Osteocyte (in vitro differentiated cells): ENCODE measurements at regions not wholly inside any gene's neighbourhood (a gene's known extent, or its start where the extent isn't known, plus 50 kb on each side); places are given as distances from the start of the nearest gene placed in this dataset.
A peak's percentile ranks its signal among the peaks of the same experiment; 100 is the strongest.

Experiments used
- DNase-seq: peaks from one replicate; pipeline ENCODE4 v3.0.0; 2021; ENCODE audit warnings: mixed read lengths; ENCODE audit not compliant: unreplicated experiment; ENCODE audit errors: extremely low spot score
- H3K27ac Mint-ChIP-seq: one replicate; pipeline ENCODE4 v1.8.0; 2021; ENCODE audit warnings: mild to moderate bottlenecking, mixed read lengths; ENCODE audit not compliant: unreplicated experiment
- H3K27me3 Mint-ChIP-seq: one replicate; pipeline ENCODE4 v1.8.0; 2021; ENCODE audit warnings: mixed read lengths; ENCODE audit not compliant: unreplicated experiment
- H3K36me3 Mint-ChIP-seq: one replicate; pipeline ENCODE4 v1.8.0; 2021; ENCODE audit warnings: mixed read lengths; ENCODE audit not compliant: unreplicated experiment
- H3K4me1 Mint-ChIP-seq: one replicate; pipeline ENCODE4 v1.8.0; 2021; ENCODE audit warnings: mixed read lengths; ENCODE audit not compliant: unreplicated experiment
- H3K4me3 Mint-ChIP-seq: one replicate; pipeline ENCODE4 v1.8.0; 2021; ENCODE audit warnings: mild to moderate bottlenecking, moderate library complexity, mixed read lengths; ENCODE audit not compliant: unreplicated experiment
- H3K9me3 Mint-ChIP-seq: one replicate; pipeline ENCODE4 v1.8.0; 2021; ENCODE audit warnings: mixed read lengths; ENCODE audit not compliant: unreplicated experiment
- TF ChIP-seq, protein P1 (sequence below): fragments of 200-600 bp; sonication (generic); IDR thresholded peaks from 2 replicates; pipeline ENCODE4 v1.5.0; 2021; ENCODE audit warnings: antibody characterized with exemption, mild to moderate bottlenecking, moderate library complexity

DNA sequence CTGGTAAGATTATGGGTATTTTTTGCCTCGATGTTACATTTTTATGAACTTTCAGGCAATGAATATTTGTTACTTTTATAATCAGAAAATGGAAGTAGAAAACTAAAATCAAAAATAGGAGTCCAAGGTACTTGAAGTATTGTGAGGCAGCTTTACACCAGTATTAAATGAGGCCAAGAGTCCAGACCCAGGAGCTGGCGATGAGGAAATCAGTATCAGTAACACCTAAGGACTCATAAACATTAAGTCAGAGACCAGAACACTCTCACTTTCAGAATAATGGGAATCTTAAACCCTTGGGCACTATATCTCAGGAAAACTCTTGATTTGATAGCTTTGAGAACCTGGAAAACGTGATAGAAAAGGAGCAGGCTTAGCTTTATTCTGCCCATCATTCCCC lies 208.8 kb downstream of the GXYLT1 start:
- TF ChIP-seq, protein P1, sequence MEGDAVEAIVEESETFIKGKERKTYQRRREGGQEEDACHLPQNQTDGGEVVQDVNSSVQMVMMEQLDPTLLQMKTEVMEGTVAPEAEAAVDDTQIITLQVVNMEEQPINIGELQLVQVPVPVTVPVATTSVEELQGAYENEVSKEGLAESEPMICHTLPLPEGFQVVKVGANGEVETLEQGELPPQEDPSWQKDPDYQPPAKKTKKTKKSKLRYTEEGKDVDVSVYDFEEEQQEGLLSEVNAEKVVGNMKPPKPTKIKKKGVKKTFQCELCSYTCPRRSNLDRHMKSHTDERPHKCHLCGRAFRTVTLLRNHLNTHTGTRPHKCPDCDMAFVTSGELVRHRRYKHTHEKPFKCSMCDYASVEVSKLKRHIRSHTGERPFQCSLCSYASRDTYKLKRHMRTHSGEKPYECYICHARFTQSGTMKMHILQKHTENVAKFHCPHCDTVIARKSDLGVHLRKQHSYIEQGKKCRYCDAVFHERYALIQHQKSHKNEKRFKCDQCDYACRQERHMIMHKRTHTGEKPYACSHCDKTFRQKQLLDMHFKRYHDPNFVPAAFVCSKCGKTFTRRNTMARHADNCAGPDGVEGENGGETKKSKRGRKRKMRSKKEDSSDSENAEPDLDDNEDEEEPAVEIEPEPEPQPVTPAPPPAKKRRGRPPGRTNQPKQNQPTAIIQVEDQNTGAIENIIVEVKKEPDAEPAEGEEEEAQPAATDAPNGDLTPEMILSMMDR: no peak
- H3K27ac Mint-ChIP-seq: no peak overlapping the region
- no peaks in the 10 kb centered on the region for H3K36me3 Mint-ChIP-seq
- no peaks in the 10 kb centered on the region for H3K9me3 Mint-ChIP-seq
- H3K27me3 Mint-ChIP-seq: peaks cover 17% of the 10 kb centered on the region
- H3K4me3 Mint-ChIP-seq: no peak overlapping the region
- DNase-seq: no peak
- peaks cover 5% of the 10 kb centered on the region for H3K4me1 Mint-ChIP-seq

DNA sequence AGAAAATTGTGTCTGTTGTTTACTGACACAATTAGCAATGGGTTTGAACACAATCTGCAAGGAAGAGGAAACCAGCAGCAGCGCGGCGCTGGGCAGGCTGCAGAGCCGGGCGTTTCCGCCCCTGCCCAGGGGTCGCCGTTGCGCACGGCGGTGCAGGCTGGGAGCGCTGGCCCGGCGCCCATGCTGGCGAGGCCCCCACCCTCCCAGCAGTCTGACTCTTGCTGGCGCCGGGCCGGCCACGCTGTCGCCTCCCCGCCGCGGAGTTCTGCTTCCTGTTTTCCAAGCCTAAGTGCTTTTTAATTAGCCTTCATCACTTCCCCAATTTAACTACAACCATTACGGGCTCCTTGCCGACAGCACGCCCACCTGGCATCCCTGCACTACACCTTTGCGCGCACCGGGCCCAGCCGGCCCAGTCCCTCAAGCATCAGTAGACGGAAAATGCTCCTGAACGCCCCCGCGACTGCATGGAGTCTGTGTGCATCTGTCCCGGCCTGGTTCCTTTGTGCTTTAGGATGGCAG lies 212.1 kb downstream of the GXYLT1 start:
- peak overlapping the region; percentile 50 for H3K27ac Mint-ChIP-seq
- peaks cover 11% of the 10 kb centered on the region for H3K27me3 Mint-ChIP-seq
- TF ChIP-seq, protein P1: peak; percentile 12
- no peaks in the 10 kb centered on the region for H3K36me3 Mint-ChIP-seq
- H3K9me3 Mint-ChIP-seq: no peaks in the 10 kb centered on the region
- DNase-seq: no peak
- H3K4me3 Mint-ChIP-seq: peak overlapping the region; percentile 86
- peaks cover 5% of the 10 kb centered on the region for H3K4me1 Mint-ChIP-seq

DNA sequence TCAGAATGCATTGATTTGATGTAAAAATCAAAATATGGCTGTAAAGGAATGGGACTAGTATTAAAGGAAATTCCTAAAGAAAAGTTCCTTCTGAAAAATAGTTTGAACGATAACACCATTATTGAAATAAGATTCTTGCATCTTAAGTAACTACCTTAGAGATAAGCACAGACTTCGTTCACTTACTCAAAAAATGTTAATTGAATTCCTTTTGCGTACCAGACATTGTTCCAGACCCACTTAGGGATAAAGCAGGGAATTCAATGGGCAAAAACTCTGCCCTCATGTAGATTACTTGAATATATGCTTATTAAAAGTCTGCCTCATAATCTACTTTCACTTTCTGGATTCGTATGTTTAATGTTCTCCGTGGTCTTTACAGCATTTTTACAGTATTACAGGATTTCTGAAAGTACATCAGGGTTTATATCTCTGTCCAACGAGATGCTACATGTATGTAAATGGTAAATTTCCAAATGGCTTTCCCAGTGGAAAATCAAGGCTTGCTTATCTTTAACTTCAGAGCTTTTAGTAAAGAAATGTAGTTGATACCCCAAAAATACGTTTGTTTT lies 213.7 kb downstream of the GXYLT1 start:
- Mint-ChIP-seq H3K36me3 (no peaks in the 10 kb centered on the region), H3K4me3 (no peak overlapping the region), H3K27ac (no peak overlapping the region), H3K4me1 (peaks cover 5% of the 10 kb centered on the region), H3K9me3 (no peaks in the 10 kb centered on the region), H3K27me3 (peaks cover 11% of the 10 kb centered on the region)
- TF ChIP-seq, protein P1: no peak
- no peak for DNase-seq

DNA sequence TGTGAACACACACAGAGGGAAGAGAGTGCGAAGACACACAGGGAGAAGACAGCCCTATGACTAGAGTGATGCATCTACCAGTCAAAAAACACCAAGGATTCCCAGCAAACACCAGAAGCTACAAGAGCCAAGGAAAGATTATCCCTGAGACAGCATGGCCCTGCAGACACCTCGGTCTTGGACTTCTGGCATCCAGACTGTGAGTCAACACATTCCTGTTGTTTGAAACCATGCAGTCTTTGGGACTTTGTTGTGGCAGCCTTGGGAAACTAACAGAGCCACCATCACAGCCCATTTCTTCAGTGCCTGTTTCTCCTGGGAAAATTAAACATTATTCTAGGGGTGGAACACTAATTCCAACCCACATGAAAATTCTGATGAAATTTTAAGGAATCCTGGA lies 220.6 kb downstream of the GXYLT1 start:
- peaks cover 17% of the 10 kb centered on the region for H3K27me3 Mint-ChIP-seq
- no peaks in the 10 kb centered on the region for H3K4me1 Mint-ChIP-seq
- no peaks in the 10 kb centered on the region for H3K36me3 Mint-ChIP-seq
- no peak overlapping the region for H3K4me3 Mint-ChIP-seq
- H3K9me3 Mint-ChIP-seq: no peaks in the 10 kb centered on the region
- no peak for DNase-seq
- TF ChIP-seq, protein P1: no peak
- H3K27ac Mint-ChIP-seq: no peak overlapping the region

DNA sequence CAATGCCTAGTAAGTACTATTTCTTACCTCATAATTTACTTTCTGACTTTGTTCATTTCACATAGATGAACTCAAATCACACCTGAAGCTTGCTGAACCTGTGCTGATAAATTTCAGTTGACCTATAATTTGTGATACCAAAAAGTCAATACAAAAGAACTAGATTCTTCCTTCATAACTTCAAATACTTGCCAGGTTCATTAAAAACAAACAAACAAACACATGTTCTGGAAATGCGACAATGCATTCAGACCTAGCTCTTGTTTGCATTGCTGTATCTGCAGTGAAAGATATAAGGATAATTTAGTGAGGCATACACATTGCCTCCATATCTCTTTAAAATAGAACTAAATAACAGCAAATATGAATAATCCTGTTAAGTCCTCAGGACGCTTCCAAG lies 221.3 kb downstream of the GXYLT1 start:
- H3K9me3 Mint-ChIP-seq: no peaks in the 10 kb centered on the region
- H3K27me3 Mint-ChIP-seq: peaks cover 18% of the 10 kb centered on the region
- no peaks in the 10 kb centered on the region for H3K36me3 Mint-ChIP-seq
- no peak for DNase-seq
- H3K27ac Mint-ChIP-seq: no peak overlapping the region
- no peak overlapping the region for H3K4me3 Mint-ChIP-seq
- H3K4me1 Mint-ChIP-seq: no peaks in the 10 kb centered on the region
- TF ChIP-seq, protein P1: no peak
